ENCODE measurements at regions not wholly inside any gene's neighbourhood (a gene's known extent, or its start where the extent isn't known, plus 50 kb on each side); places are given as distances from the start of the nearest gene placed in this dataset.

- no peak for DNase-seq (ENCODE audit: low read depth)
Observed at GRCh38 chr22:49306632-49307480, 520.8 kb downstream of the BRD1 start.

- no peak for DNase-seq (ENCODE audit: low read depth)
Observed at GRCh38 chr22:49305966-49306631, 521.6 kb downstream of the BRD1 start.

- DNase-seq (ENCODE audit: low read depth), result no peak
Observed at GRCh38 chr22:49305214-49305965, 522.3 kb downstream of the BRD1 start.

- no peak for DNase-seq (ENCODE audit: low read depth)
Observed at GRCh38 chr22:49303781-49304461, 523.8 kb downstream of the BRD1 start.

- DNase-seq (ENCODE audit: low read depth), result no peak
Observed at GRCh38 chr22:49303061-49303735, 524.5 kb downstream of the BRD1 start.

- DNase-seq (ENCODE audit: low read depth), result no peak
Observed at GRCh38 chr22:49302530-49302929, 525.1 kb downstream of the BRD1 start.

- no peak for DNase-seq (ENCODE audit: low read depth)
Observed at GRCh38 chr22:49302150-49302460, 525.6 kb downstream of the BRD1 start.

GRCh38 chr22:49301398-49302149 is 526.1 kb downstream of the BRD1 start:
- no peak for DNase-seq (ENCODE audit: low read depth)

- DNase-seq (ENCODE audit: low read depth), result no peak
Observed at GRCh38 chr22:49300951-49301397, 526.7 kb downstream of the BRD1 start.

GRCh38 chr22:49300241-49300640 is 527.4 kb downstream of the BRD1 start:
- no peak for DNase-seq (ENCODE audit: low read depth)

- DNase-seq (ENCODE audit: low read depth), result no peak
Observed at GRCh38 chr22:49299821-49300231, 527.8 kb downstream of the BRD1 start.

GRCh38 chr22:49298834-49299750 is 528.6 kb downstream of the BRD1 start:
- no peak for DNase-seq (ENCODE audit: low read depth)

GRCh38 chr22:49297871-49298721 is 529.6 kb downstream of the BRD1 start:
- no peak for DNase-seq (ENCODE audit: low read depth)

- no peak for DNase-seq (ENCODE audit: low read depth)
Observed at GRCh38 chr22:49297286-49297870, 530.3 kb downstream of the BRD1 start.

- no peak for DNase-seq (ENCODE audit: low read depth)
Observed at GRCh38 chr22:49296561-49296960, 531.1 kb downstream of the BRD1 start.

- DNase-seq (ENCODE audit: low read depth), result no peak
Observed at GRCh38 chr22:49295851-49296560, 531.7 kb downstream of the BRD1 start.

- no peak for DNase-seq (ENCODE audit: low read depth)
Observed at GRCh38 chr22:49295465-49295743, 532.3 kb downstream of the BRD1 start.
